ENCODE measurements at regions not wholly inside any gene's neighbourhood (a gene's known extent, or its start where the extent isn't known, plus 50 kb on each side); places are given as distances from the start of the nearest gene placed in this dataset.

- no peaks in the 10 kb centered on the region for H3K36me3 Mint-ChIP-seq
- Histone ChIP-seq H3K4me1 (ENCODE audit: control insufficient read depth, insufficient read depth, low read length) (no peaks in the 10 kb centered on the region), H3K4me3 (ENCODE audit: low read length) (no peak overlapping the region), H3K9me3 (ENCODE audit: control insufficient read depth, insufficient read depth, low read length) (no peaks in the 10 kb centered on the region), H3K27ac (ENCODE audit: low read length) (no peak overlapping the region), H3K27me3 (ENCODE audit: control insufficient read depth, insufficient read depth, low read length) (no peaks in the 10 kb centered on the region), H3K36me3 (ENCODE audit: control insufficient read depth, insufficient read depth, low read length) (no peaks in the 10 kb centered on the region)
- H3K4me1 Mint-ChIP-seq, result peaks cover 11 to 14% of the 10 kb centered on the region in 2 donors
- H3K27ac Mint-ChIP-seq, result no peak overlapping the region
- intact Hi-C loops (cut with micrococcal nuclease), result no loop called here
- peaks cover 0 to 2% of the 10 kb centered on the region in 2 donors for H3K9me3 Mint-ChIP-seq
- no peak for ATAC-seq
- DNase-seq, result no peak
- H3K27me3 Mint-ChIP-seq (ENCODE audit: low read depth in 2 of 2), result no peaks in the 10 kb centered on the region
- TF ChIP-seq CTCF (IDR thresholded peaks at IDR 0.05), result no peak
- H3K4me3 Mint-ChIP-seq, result no peak overlapping the region
- WGBS (ENCODE audit: insufficient coverage), result 73% methylated on average over 5 of the region's 7 CpGs
These were observed 133.4 kb upstream of the SHB start for GRCh38 chr9:38202336-38202938.

GRCh38 chr9:38201844-38202243, 132.8 kb upstream of the SHB start:
- Mint-ChIP-seq H3K27me3 (ENCODE audit: low read depth in 2 of 2) (no peaks in the 10 kb centered on the region), H3K4me1 (peaks cover 9 to 10% of the 10 kb centered on the region in 2 donors), H3K4me3 (no peak overlapping the region), H3K27ac (no peak overlapping the region), H3K9me3 (peaks cover 0 to 2% of the 10 kb centered on the region in 2 donors), H3K36me3 (no peaks in the 10 kb centered on the region)
- Histone ChIP-seq H3K9me3 (ENCODE audit: control insufficient read depth, insufficient read depth, low read length) (no peaks in the 10 kb centered on the region), H3K4me1 (ENCODE audit: control insufficient read depth, insufficient read depth, low read length) (no peaks in the 10 kb centered on the region), H3K27me3 (ENCODE audit: control insufficient read depth, insufficient read depth, low read length) (no peaks in the 10 kb centered on the region), H3K4me3 (ENCODE audit: low read length) (no peak overlapping the region), H3K27ac (ENCODE audit: low read length) (no peak overlapping the region), H3K36me3 (ENCODE audit: control insufficient read depth, insufficient read depth, low read length) (no peaks in the 10 kb centered on the region)
- intact Hi-C loops (cut with micrococcal nuclease), result no loop called here
- 76% methylated on average over 3 of the region's 3 CpGs for WGBS (ENCODE audit: insufficient coverage)
- no peak for DNase-seq
- no peak for TF ChIP-seq CTCF (IDR thresholded peaks at IDR 0.05)
- no peak for ATAC-seq

GRCh38 chr9:38200431-38200830, 131.4 kb upstream of the SHB start:
- H3K9me3 Mint-ChIP-seq, result peaks cover 0 to 2% of the 10 kb centered on the region in 2 donors
- no peak for TF ChIP-seq CTCF (IDR thresholded peaks at IDR 0.05)
- intact Hi-C loops (cut with micrococcal nuclease), result no loop called here
- H3K36me3 ChIP-seq (ENCODE audit: control insufficient read depth, insufficient read depth, low read length), result no peaks in the 10 kb centered on the region
- no peaks in the 10 kb centered on the region for H3K4me1 ChIP-seq (ENCODE audit: control insufficient read depth, insufficient read depth, low read length)
- H3K27me3 ChIP-seq (ENCODE audit: control insufficient read depth, insufficient read depth, low read length), result no peaks in the 10 kb centered on the region
- H3K4me3 ChIP-seq (ENCODE audit: low read length), result no peak overlapping the region
- 92% methylated on average over 9 of the region's 9 CpGs for WGBS (ENCODE audit: insufficient coverage)
- H3K36me3 Mint-ChIP-seq, result no peaks in the 10 kb centered on the region
- no peak overlapping the region for H3K4me3 Mint-ChIP-seq
- H3K4me1 Mint-ChIP-seq, result peaks cover 9 to 16% of the 10 kb centered on the region in 2 donors
- no peak for ATAC-seq
- no peak for DNase-seq
- no peaks in the 10 kb centered on the region for H3K27me3 Mint-ChIP-seq (ENCODE audit: low read depth in 2 of 2)
- no peak overlapping the region for H3K27ac Mint-ChIP-seq
- H3K27ac ChIP-seq (ENCODE audit: low read length), result no peak overlapping the region
- H3K9me3 ChIP-seq (ENCODE audit: control insufficient read depth, insufficient read depth, low read length), result no peaks in the 10 kb centered on the region

- Histone ChIP-seq H3K36me3 (ENCODE audit: control insufficient read depth, insufficient read depth, low read length) (no peaks in the 10 kb centered on the region), H3K4me3 (ENCODE audit: low read length) (no peak overlapping the region), H3K4me1 (ENCODE audit: control insufficient read depth, insufficient read depth, low read length) (no peaks in the 10 kb centered on the region), H3K27me3 (ENCODE audit: control insufficient read depth, insufficient read depth, low read length) (no peaks in the 10 kb centered on the region), H3K9me3 (ENCODE audit: control insufficient read depth, insufficient read depth, low read length) (no peaks in the 10 kb centered on the region), H3K27ac (ENCODE audit: low read length) (no peak overlapping the region)
- 87% methylated on average over 6 of the region's 6 CpGs for WGBS (ENCODE audit: insufficient coverage)
- H3K9me3 Mint-ChIP-seq, result peaks cover 0 to 2% of the 10 kb centered on the region in 2 donors
- ATAC-seq (no peak), DNase-seq (no peak)
- no peaks in the 10 kb centered on the region for H3K36me3 Mint-ChIP-seq
- no peak overlapping the region for H3K27ac Mint-ChIP-seq
- no peak for TF ChIP-seq CTCF (IDR thresholded peaks at IDR 0.05)
- intact Hi-C loops (cut with micrococcal nuclease), result no loop called here
- no peak overlapping the region for H3K4me3 Mint-ChIP-seq
- H3K4me1 Mint-ChIP-seq, result peaks cover 4 to 11% of the 10 kb centered on the region in 2 donors
- no peaks in the 10 kb centered on the region for H3K27me3 Mint-ChIP-seq (ENCODE audit: low read depth in 2 of 2)
These were observed 129.1 kb upstream of the SHB start for GRCh38 chr9:38198140-38198539.
